K562 (cell line): ENCODE measurements at regions not wholly inside any gene's neighbourhood (a gene's known extent, or its start where the extent isn't known, plus 50 kb on each side); places are given as distances from the start of the nearest gene placed in this dataset.
A peak's percentile ranks its signal among the peaks of the same experiment; 100 is the strongest.

Experiments
- BHLHE40 ChIP-seq: IDR thresholded peaks from 2 replicates; pipeline ENCODE4 v1.6.1; 2011; ENCODE audit warnings: low read length, improper control_type of control experiment
- BRF1 ChIP-seq: IDR thresholded peaks from 3 replicates; pipeline ENCODE4 v1.6.1; 2011; ENCODE audit warnings: borderline replicate concordance, mild to moderate bottlenecking; ENCODE audit not compliant: insufficient read length; ENCODE audit errors: extremely low read depth
- DACH1 ChIP-seq: fragments of 450-650 bp; IDR thresholded peaks from 2 replicates; pipeline ENCODE4 v1.6.1; 2018; ENCODE audit not compliant: partially characterized antibody
- E2F3 ChIP-seq: fragments of 250-450 bp; sonication (Bioruptor Pico); IDR thresholded peaks from 2 replicates; pipeline ENCODE4 v1.4.0; 2020; ENCODE audit warnings: mild to moderate bottlenecking
- EP300 ChIP-seq: IDR thresholded peaks from 2 replicates; pipeline ENCODE4 v1.6.1; 2012; ENCODE audit warnings: low read length, improper control_type of control experiment
- HEY1 ChIP-seq: fragments of 250-450 bp; sonication (Bioruptor Pico); IDR thresholded peaks from 2 replicates; pipeline ENCODE4 v1.5.0; 2020; ENCODE audit warnings: mild to moderate bottlenecking, moderate library complexity, borderline replicate concordance
- LEF1 ChIP-seq: fragments of 450-650 bp; IDR thresholded peaks from 2 replicates; pipeline ENCODE4 v1.6.1; 2016; ENCODE audit warnings: mild to moderate bottlenecking
- MAFF ChIP-seq: IDR thresholded peaks from 2 replicates; pipeline ENCODE4 v1.6.1; 2012; ENCODE audit warnings: low read length, improper control_type of control experiment
- MCM2 ChIP-seq: fragments of 450-650 bp; IDR thresholded peaks from 2 replicates; pipeline ENCODE4 v1.6.1; 2017; ENCODE audit warnings: low read depth, mild to moderate bottlenecking
- MCM3 ChIP-seq: fragments of 450-650 bp; IDR thresholded peaks from 2 replicates; pipeline ENCODE4 v1.6.1; 2016
- NR2F6 ChIP-seq: fragments of 450-650 bp; formaldehyde crosslinking; IDR thresholded peaks from 2 replicates; pipeline ENCODE4 v1.4.0; 2020; ENCODE audit warnings: mild to moderate bottlenecking
- RBM39 ChIP-seq: fragments of 200-400 bp; formaldehyde crosslinking; optimal IDR thresholded peaks from 2 replicates; pipeline ENCODE3; 2018; ENCODE audit warnings: low read depth, low read length
- SRSF1 ChIP-seq: fragments of 200-400 bp; formaldehyde crosslinking; IDR thresholded peaks from 2 replicates; pipeline ENCODE4 v1.6.1; 2017; ENCODE audit warnings: mild to moderate bottlenecking, low read depth, low read length, moderate library complexity
- ZNF197 ChIP-seq: fragments of 200-800 bp; sonication (Bioruptor generic); IDR thresholded peaks from 2 replicates; pipeline ENCODE4 v1.6.1; 2016; ENCODE audit warnings: low read depth, missing genetic modification characterization, missing compliant biosample characterization
- ZNF3 ChIP-seq: fragments of 250-450 bp; sonication (Bioruptor Pico); IDR thresholded peaks from 2 replicates; pipeline ENCODE4 v1.5.0; 2021; ENCODE audit warnings: mild to moderate bottlenecking, moderate library complexity
- ZNF41 ChIP-seq: fragments of 250-450 bp; sonication (Bioruptor Pico); conservative IDR thresholded peaks from 2 replicates; pipeline ENCODE4 v1.4.0; 2020; ENCODE audit warnings: mild to moderate bottlenecking
- ZNF766 ChIP-seq: fragments of 200-800 bp; sonication (Bioruptor generic); conservative IDR thresholded peaks from 2 replicates; pipeline ENCODE4 v1.6.1; 2016; ENCODE audit warnings: missing genetic modification characterization, missing compliant biosample characterization
- TF ChIP-seq, protein P1 (sequence below): fragments of 450-650 bp; IDR thresholded peaks from 2 replicates; pipeline ENCODE4 v1.6.1; 2016
- TF ChIP-seq, protein P2 (sequence below): fragments of 250-450 bp; sonication (Bioruptor Pico); IDR thresholded peaks from 2 replicates; pipeline ENCODE4 v1.4.0; 2020; ENCODE audit warnings: mild to moderate bottlenecking, moderate library complexity
- TF ChIP-seq, protein P3 (sequence below): sonication (generic); formaldehyde crosslinking; IDR thresholded peaks from 2 replicates; pipeline ENCODE4 v1.8.1; 2023; ENCODE audit warnings: mild to moderate bottlenecking, missing genetic modification reagents
- TF ChIP-seq, protein P4 (sequence below), 2 experiments: fragments of 450-650 bp; conservative IDR thresholded peaks; 2 replicates each; pipeline ENCODE4 v1.6.1; 2017; ENCODE audit warnings: mild to moderate bottlenecking in 2 of 2, moderate library complexity in 2 of 2

DNA sequence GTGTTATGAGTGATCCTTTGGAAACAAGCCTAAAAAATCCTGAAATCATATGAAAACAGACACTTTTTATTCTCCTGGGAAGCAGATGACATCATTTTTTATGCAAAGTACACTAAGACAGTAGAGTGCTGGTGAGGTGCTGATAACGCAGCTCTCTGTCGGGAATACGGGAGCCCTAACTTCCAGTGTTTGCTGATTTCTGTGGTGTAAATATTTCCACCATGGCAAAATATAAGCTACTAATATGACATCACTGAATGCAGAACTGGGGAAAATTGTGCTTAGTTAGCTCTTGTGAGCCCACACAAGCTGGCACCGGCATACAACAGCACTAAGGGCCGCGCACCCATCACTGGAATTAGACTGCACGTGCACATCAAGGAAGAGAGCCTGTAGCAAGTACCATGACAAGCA, 82.6 kb downstream of the FAM76B start (continued):
- TF ChIP-seq ZNF766 (no peak), ZNF197 (CRISPR knock-in tag) (no peak), MAFF (no peak), BHLHE40 (peak; percentile 94), RBM39 (no peak), BRF1 (no peak), E2F3 (CRISPR knock-in tag) (no peak), SRSF1 (no peak), DACH1 (peak; percentile 9), MCM2 (no peak), LEF1 (peak; percentile 52; the same call in 1 of the 2 replicates), NR2F6 (CRISPR knock-in tag) (no peak), ZNF41 (CRISPR knock-in tag) (no peak), EP300 (peak; percentile 73), ZNF3 (CRISPR knock-in tag) (no peak), MCM3 (no peak), HEY1 (CRISPR knock-in tag) (no peak)
- TF ChIP-seq, protein P1, sequence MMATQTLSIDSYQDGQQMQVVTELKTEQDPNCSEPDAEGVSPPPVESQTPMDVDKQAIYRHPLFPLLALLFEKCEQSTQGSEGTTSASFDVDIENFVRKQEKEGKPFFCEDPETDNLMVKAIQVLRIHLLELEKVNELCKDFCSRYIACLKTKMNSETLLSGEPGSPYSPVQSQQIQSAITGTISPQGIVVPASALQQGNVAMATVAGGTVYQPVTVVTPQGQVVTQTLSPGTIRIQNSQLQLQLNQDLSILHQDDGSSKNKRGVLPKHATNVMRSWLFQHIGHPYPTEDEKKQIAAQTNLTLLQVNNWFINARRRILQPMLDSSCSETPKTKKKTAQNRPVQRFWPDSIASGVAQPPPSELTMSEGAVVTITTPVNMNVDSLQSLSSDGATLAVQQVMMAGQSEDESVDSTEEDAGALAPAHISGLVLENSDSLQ, result no peak
- TF ChIP-seq, protein P2, sequence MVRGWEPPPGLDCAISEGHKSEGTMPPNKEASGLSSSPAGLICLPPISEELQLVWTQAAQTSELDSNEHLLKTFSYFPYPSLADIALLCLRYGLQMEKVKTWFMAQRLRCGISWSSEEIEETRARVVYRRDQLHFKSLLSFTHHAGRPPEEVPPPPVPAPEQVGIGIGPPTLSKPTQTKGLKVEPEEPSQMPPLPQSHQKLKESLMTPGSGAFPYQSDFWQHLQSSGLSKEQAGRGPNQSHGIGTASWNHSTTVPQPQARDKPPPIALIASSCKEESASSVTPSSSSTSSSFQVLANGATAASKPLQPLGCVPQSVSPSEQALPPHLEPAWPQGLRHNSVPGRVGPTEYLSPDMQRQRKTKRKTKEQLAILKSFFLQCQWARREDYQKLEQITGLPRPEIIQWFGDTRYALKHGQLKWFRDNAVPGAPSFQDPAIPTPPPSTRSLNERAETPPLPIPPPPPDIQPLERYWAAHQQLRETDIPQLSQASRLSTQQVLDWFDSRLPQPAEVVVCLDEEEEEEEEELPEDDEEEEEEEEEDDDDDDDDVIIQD (CRISPR knock-in tag), result no peak
- TF ChIP-seq, protein P3, sequence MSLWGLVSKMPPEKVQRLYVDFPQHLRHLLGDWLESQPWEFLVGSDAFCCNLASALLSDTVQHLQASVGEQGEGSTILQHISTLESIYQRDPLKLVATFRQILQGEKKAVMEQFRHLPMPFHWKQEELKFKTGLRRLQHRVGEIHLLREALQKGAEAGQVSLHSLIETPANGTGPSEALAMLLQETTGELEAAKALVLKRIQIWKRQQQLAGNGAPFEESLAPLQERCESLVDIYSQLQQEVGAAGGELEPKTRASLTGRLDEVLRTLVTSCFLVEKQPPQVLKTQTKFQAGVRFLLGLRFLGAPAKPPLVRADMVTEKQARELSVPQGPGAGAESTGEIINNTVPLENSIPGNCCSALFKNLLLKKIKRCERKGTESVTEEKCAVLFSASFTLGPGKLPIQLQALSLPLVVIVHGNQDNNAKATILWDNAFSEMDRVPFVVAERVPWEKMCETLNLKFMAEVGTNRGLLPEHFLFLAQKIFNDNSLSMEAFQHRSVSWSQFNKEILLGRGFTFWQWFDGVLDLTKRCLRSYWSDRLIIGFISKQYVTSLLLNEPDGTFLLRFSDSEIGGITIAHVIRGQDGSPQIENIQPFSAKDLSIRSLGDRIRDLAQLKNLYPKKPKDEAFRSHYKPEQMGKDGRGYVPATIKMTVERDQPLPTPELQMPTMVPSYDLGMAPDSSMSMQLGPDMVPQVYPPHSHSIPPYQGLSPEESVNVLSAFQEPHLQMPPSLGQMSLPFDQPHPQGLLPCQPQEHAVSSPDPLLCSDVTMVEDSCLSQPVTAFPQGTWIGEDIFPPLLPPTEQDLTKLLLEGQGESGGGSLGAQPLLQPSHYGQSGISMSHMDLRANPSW, result no peak
- TF ChIP-seq, protein P4, sequence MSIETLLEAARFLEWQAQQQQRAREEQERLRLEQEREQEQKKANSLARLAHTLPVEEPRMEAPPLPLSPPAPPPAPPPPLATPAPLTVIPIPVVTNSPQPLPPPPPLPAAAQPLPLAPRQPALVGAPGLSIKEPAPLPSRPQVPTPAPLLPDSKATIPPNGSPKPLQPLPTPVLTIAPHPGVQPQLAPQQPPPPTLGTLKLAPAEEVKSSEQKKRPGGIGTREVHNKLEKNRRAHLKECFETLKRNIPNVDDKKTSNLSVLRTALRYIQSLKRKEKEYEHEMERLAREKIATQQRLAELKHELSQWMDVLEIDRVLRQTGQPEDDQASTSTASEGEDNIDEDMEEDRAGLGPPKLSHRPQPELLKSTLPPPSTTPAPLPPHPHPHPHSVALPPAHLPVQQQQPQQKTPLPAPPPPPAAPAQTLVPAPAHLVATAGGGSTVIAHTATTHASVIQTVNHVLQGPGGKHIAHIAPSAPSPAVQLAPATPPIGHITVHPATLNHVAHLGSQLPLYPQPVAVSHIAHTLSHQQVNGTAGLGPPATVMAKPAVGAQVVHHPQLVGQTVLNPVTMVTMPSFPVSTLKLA (conservative IDR thresholded peaks at IDR 0.05), result peak; percentile 58 to 64; a peak in 2 of 4 replicates
